HS-5 (cell line): ENCODE measurements at regions not wholly inside any gene's neighbourhood (a gene's known extent, or its start where the extent isn't known, plus 50 kb on each side); places are given as distances from the start of the nearest gene placed in this dataset.

Experiments used
- DNase-seq: peaks from one replicate; pipeline ENCODE4 v3.0.0-alpha.2; 2012; ENCODE audit warnings: low read depth

GRCh38 chr5:142375944-142376411 is 51.2 kb upstream of the SPRY4 start:
- DNase-seq = no peak
